HepG2 (cell line): ENCODE measurements at regions not wholly inside any gene's neighbourhood (a gene's known extent, or its start where the extent isn't known, plus 50 kb on each side); places are given as distances from the start of the nearest gene placed in this dataset.

Source experiments
- ATRX ChIP-seq: sonication (generic); formaldehyde crosslinking; IDR thresholded peaks from 2 replicates; pipeline ENCODE4 v1.4.0; 2020; ENCODE audit warnings: missing genetic modification reagents, borderline replicate concordance
- CC2D1A ChIP-seq: sonication (generic); formaldehyde crosslinking; IDR thresholded peaks from 2 replicates; pipeline ENCODE4 v1.8.1; 2023; ENCODE audit warnings: mild to moderate bottlenecking, missing genetic modification reagents
- HDAC2 ChIP-seq: sonication (generic); formaldehyde crosslinking; IDR thresholded peaks from 2 replicates; pipeline ENCODE4 v1.4.0; 2020; ENCODE audit warnings: missing genetic modification reagents
- HDAC6 ChIP-seq: fragments of 200-600 bp; sonication (generic); IDR thresholded peaks from 2 replicates; pipeline ENCODE4 v1.7.0; 2017; ENCODE audit warnings: mild to moderate bottlenecking, antibody characterized with exemption, low read length, low read depth
- HNRNPLL ChIP-seq: fragments of 200-400 bp; formaldehyde crosslinking; IDR thresholded peaks from 2 replicates; pipeline ENCODE4 v1.6.1; 2017; ENCODE audit warnings: mild to moderate bottlenecking, low read depth, low read length; ENCODE audit not compliant: poor library complexity, severe bottlenecking
- IKZF4 ChIP-seq: sonication (generic); formaldehyde crosslinking; IDR thresholded peaks from 2 replicates; pipeline ENCODE4 v1.5.1; 2020; ENCODE audit warnings: borderline replicate concordance, mild to moderate bottlenecking, low read depth, missing genetic modification reagents; ENCODE audit errors: not compliant biosample characterization
- MIER2 ChIP-seq: IDR thresholded peaks from 2 replicates; pipeline ENCODE4 v1.6.1; 2016; ENCODE audit warnings: missing biosample characterization, missing genetic modification reagents
- MTA1 ChIP-seq: sonication (generic); formaldehyde crosslinking; IDR thresholded peaks from 2 replicates; pipeline ENCODE4 v1.4.0; 2020; ENCODE audit warnings: missing genetic modification reagents, mild to moderate bottlenecking, borderline replicate concordance
- SRY ChIP-seq: sonication (generic); formaldehyde crosslinking; IDR thresholded peaks from 2 replicates; pipeline ENCODE4 v1.8.0; 2022; ENCODE audit warnings: mild to moderate bottlenecking, missing genetic modification reagents
- ZFAT ChIP-seq: sonication (generic); formaldehyde crosslinking; conservative IDR thresholded peaks from 2 replicates; pipeline ENCODE4 v1.8.1; 2023; ENCODE audit warnings: missing genetic modification reagents, inconsistent platforms
- ZNF484 ChIP-seq: sonication (generic); formaldehyde crosslinking; IDR thresholded peaks from 2 replicates; pipeline ENCODE4 v1.5.1; 2020; ENCODE audit warnings: mild to moderate bottlenecking, low read depth, missing genetic modification reagents, borderline replicate concordance
- ZNF572 ChIP-seq: sonication (generic); formaldehyde crosslinking; IDR thresholded peaks from 2 replicates; pipeline ENCODE4 v1.5.1; 2020; ENCODE audit warnings: mild to moderate bottlenecking, missing genetic modification reagents
- ZNF772 ChIP-seq: sonication (generic); formaldehyde crosslinking; IDR thresholded peaks from 2 replicates; pipeline ENCODE4 v1.5.0; 2020; ENCODE audit warnings: mild to moderate bottlenecking, missing genetic modification reagents
- TF ChIP-seq, protein P1 (sequence below): sonication (generic); formaldehyde crosslinking; IDR thresholded peaks from 2 replicates; pipeline ENCODE4 v1.4.0; 2020; ENCODE audit warnings: missing genetic modification reagents, borderline replicate concordance
- TF ChIP-seq, protein P2 (sequence below): sonication (generic); formaldehyde crosslinking; IDR thresholded peaks from 2 replicates; pipeline ENCODE4 v1.8.0; 2022; ENCODE audit warnings: mild to moderate bottlenecking, missing genetic modification reagents, moderate library complexity
- TF ChIP-seq, protein P3 (sequence below): sonication (generic); formaldehyde crosslinking; IDR thresholded peaks from 2 replicates; pipeline ENCODE4 v1.5.0; 2020; ENCODE audit warnings: mild to moderate bottlenecking, low read depth, missing genetic modification reagents, borderline replicate concordance
- TF ChIP-seq, protein P4 (sequence below): sonication (generic); formaldehyde crosslinking; IDR thresholded peaks from 2 replicates; pipeline ENCODE4 v1.4.0; 2020; ENCODE audit warnings: missing genetic modification reagents, mild to moderate bottlenecking, borderline replicate concordance
- TF ChIP-seq, protein P5 (sequence below): sonication (generic); formaldehyde crosslinking; IDR thresholded peaks from 2 replicates; pipeline ENCODE4 v1.8.1; 2023; ENCODE audit warnings: mild to moderate bottlenecking, moderate library complexity, missing genetic modification reagents
- TF ChIP-seq, protein P6 (sequence below): sonication (generic); formaldehyde crosslinking; IDR thresholded peaks from 2 replicates; pipeline ENCODE4 v1.4.0; 2020; ENCODE audit warnings: missing genetic modification reagents, borderline replicate concordance

DNA sequence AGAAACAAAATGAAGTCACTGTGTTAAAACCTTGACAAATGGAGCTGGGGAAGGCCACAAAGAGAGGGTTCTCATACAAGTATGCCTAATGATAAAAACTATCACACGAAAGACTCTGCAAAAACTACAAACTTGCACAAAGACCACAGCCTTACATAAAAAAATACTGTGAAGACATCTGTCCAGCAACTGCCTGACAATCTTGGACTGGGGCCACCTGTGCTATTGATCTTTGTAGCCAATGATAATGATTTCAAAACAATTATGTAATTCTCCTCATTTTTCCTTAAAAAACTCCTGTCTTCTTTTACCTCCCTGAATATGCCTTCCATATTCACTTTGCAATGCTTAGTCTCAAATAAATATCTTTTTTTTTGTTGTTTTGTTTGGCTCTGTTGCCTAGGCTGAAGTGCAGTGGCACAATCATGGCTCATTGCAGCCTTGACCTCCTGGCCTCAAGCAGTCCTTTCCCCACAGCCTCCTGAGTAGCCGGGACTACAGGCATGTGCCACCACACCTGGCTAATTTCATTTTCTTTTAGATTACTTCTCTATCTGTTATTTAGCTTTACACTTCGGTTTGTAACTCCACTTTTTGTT lies 79.4 kb upstream of the RHOU start (continued):
- TF ChIP-seq HDAC6 (no peak), ZFAT (CRISPR knock-in tag) (no peak), IKZF4 (CRISPR knock-in tag) (no peak), SRY (no peak), ZNF772 (CRISPR knock-in tag) (no peak), MTA1 (CRISPR knock-in tag) (no peak), HDAC2 (CRISPR knock-in tag) (0 out of 2 replicates have a peak, but pooled peaks have one; percentile 20), ATRX (CRISPR knock-in tag) (no peak), MIER2 (CRISPR knock-in tag) (no peak), ZNF572 (CRISPR knock-in tag) (no peak), ZNF484 (CRISPR knock-in tag) (no peak), CC2D1A (no peak), HNRNPLL (no peak)
- TF ChIP-seq, protein P1, sequence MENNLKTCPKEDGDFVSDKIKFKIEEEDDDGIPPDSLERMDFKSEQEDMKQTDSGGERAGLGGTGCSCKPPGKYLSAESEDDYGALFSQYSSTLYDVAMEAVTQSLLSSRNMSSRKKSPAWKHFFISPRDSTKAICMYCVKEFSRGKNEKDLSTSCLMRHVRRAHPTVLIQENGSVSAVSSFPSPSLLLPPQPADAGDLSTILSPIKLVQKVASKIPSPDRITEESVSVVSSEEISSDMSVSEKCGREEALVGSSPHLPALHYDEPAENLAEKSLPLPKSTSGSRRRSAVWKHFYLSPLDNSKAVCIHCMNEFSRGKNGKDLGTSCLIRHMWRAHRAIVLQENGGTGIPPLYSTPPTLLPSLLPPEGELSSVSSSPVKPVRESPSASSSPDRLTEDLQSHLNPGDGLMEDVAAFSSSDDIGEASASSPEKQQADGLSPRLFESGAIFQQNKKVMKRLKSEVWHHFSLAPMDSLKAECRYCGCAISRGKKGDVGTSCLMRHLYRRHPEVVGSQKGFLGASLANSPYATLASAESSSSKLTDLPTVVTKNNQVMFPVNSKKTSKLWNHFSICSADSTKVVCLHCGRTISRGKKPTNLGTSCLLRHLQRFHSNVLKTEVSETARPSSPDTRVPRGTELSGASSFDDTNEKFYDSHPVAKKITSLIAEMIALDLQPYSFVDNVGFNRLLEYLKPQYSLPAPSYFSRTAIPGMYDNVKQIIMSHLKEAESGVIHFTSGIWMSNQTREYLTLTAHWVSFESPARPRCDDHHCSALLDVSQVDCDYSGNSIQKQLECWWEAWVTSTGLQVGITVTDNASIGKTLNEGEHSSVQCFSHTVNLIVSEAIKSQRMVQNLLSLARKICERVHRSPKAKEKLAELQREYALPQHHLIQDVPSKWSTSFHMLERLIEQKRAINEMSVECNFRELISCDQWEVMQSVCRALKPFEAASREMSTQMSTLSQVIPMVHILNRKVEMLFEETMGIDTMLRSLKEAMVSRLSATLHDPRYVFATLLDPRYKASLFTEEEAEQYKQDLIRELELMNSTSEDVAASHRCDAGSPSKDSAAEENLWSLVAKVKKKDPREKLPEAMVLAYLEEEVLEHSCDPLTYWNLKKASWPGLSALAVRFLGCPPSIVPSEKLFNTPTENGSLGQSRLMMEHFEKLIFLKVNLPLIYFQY, result no peak
- TF ChIP-seq, protein P2, sequence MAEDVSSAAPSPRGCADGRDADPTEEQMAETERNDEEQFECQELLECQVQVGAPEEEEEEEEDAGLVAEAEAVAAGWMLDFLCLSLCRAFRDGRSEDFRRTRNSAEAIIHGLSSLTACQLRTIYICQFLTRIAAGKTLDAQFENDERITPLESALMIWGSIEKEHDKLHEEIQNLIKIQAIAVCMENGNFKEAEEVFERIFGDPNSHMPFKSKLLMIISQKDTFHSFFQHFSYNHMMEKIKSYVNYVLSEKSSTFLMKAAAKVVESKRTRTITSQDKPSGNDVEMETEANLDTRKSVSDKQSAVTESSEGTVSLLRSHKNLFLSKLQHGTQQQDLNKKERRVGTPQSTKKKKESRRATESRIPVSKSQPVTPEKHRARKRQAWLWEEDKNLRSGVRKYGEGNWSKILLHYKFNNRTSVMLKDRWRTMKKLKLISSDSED (CRISPR knock-in tag), result no peak
- TF ChIP-seq, protein P3, sequence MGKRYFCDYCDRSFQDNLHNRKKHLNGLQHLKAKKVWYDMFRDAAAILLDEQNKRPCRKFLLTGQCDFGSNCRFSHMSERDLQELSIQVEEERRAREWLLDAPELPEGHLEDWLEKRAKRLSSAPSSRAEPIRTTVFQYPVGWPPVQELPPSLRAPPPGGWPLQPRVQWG (CRISPR knock-in tag), result no peak
- TF ChIP-seq, protein P4, sequence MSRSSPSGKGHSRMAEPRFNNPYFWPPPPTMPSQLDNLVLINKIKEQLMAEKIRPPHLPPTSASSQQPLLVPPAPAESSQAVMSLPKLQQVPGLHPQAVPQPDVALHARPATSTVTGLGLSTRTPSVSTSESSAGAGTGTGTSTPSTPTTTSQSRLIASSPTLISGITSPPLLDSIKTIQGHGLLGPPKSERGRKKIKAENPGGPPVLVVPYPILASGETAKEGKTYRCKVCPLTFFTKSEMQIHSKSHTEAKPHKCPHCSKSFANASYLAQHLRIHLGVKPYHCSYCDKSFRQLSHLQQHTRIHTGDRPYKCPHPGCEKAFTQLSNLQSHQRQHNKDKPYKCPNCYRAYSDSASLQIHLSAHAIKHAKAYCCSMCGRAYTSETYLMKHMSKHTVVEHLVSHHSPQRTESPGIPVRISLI (CRISPR knock-in tag), result no peak
- TF ChIP-seq, protein P5, sequence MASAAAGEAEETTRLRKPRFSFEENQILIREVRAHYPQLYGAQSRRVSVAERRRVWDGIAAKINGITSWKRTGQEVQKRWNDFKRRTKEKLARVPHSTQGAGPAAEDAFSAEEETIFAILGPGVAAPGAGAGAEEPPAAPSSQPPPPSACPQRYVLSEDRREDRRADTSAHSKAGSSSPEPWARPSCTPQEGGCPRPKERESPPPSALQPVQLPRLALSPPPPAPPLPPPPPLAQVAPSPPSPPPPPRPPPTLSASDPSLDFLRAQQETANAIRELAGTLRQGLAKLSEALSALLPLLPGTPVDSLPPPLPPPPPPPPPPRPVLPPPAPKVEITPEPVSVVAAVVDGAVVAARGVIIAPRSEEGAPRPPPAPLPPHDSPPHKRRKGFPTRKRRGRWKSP, result no peak
- TF ChIP-seq, protein P6, sequence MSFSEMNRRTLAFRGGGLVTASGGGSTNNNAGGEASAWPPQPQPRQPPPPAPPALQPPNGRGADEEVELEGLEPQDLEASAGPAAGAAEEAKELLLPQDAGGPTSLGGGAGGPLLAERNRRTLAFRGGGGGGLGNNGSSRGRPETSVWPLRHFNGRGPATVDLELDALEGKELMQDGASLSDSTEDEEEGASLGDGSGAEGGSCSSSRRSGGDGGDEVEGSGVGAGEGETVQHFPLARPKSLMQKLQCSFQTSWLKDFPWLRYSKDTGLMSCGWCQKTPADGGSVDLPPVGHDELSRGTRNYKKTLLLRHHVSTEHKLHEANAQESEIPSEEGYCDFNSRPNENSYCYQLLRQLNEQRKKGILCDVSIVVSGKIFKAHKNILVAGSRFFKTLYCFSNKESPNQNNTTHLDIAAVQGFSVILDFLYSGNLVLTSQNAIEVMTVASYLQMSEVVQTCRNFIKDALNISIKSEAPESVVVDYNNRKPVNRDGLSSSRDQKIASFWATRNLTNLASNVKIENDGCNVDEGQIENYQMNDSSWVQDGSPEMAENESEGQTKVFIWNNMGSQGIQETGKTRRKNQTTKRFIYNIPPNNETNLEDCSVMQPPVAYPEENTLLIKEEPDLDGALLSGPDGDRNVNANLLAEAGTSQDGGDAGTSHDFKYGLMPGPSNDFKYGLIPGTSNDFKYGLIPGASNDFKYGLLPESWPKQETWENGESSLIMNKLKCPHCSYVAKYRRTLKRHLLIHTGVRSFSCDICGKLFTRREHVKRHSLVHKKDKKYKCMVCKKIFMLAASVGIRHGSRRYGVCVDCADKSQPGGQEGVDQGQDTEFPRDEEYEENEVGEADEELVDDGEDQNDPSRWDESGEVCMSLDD, result no peak
